NOMO-1 treated with DMSO at 0.1 percent for 48 hours (cell line): ENCODE measurements at regions not wholly inside any gene's neighbourhood (a gene's known extent, or its start where the extent isn't known, plus 50 kb on each side); places are given as distances from the start of the nearest gene placed in this dataset.
"Not testable (repeated sequence)": the region's sequence is repeated elsewhere in the genome, so short reads cannot be mapped to it uniquely, and the experiment has no call there.

ENCODE experiments used
- DNase-seq: peaks from one replicate; lab custom pipeline; 2025; ENCODE audit not compliant: unreplicated experiment; lab: John Stamatoyannopoulos, UW

GRCh38 chr20:11166712-11167111, 492.9 kb upstream of the JAG1 start:
- no peak for DNase-seq

GRCh38 chr20:11168026-11168425, 494.2 kb upstream of the JAG1 start:
- DNase-seq = no peak

- no peak for DNase-seq
Observed at GRCh38 chr20:11170025-11170424, 496.2 kb upstream of the JAG1 start.

- DNase-seq = no peak
Observed at GRCh38 chr20:11170565-11170964, 496.8 kb upstream of the JAG1 start.

GRCh38 chr20:11172881-11173280, 499.1 kb upstream of the JAG1 start:
- no peak for DNase-seq

- DNase-seq = no peak
Observed at GRCh38 chr20:11173916-11174315, 500.1 kb upstream of the JAG1 start.

- DNase-seq = no peak
Observed at GRCh38 chr20:11174861-11175260, 501.1 kb upstream of the JAG1 start.

- DNase-seq = no peak
Observed at GRCh38 chr20:11176431-11176830, 502.6 kb upstream of the JAG1 start.

GRCh38 chr20:11178946-11179654, 505.3 kb upstream of the JAG1 start:
- DNase-seq = no peak

- no peak for DNase-seq
Observed at GRCh38 chr20:11180186-11180585, 506.4 kb upstream of the JAG1 start.

GRCh38 chr20:11181129-11181528, 507.3 kb upstream of the JAG1 start:
- not testable (repeated sequence) for DNase-seq

GRCh38 chr20:11181966-11182365, 508.2 kb upstream of the JAG1 start:
- DNase-seq = no peak

- DNase-seq = peak; percentile 87
Observed at GRCh38 chr20:11182720-11183119, 508.9 kb upstream of the JAG1 start.

- DNase-seq = no peak
Observed at GRCh38 chr20:11186301-11187008, 512.7 kb upstream of the JAG1 start.

GRCh38 chr20:11188843-11189603, 515.2 kb upstream of the JAG1 start:
- no peak for DNase-seq

GRCh38 chr20:11190741-11191140, 516.9 kb upstream of the JAG1 start:
- no peak for DNase-seq

- no peak for DNase-seq
Observed at GRCh38 chr20:11192106-11192505, 518.3 kb upstream of the JAG1 start.

- no peak for DNase-seq
Observed at GRCh38 chr20:11193241-11193640, 519.4 kb upstream of the JAG1 start.

GRCh38 chr20:11195169-11195568, 521.4 kb upstream of the JAG1 start:
- DNase-seq = no peak

- DNase-seq = no peak
Observed at GRCh38 chr20:11195899-11196558, 522.2 kb upstream of the JAG1 start.

- no peak for DNase-seq
Observed at GRCh38 chr20:11197851-11198250, 524.1 kb upstream of the JAG1 start.
